ENCODE measurements at regions not wholly inside any gene's neighbourhood (a gene's known extent, or its start where the extent isn't known, plus 50 kb on each side); places are given as distances from the start of the nearest gene placed in this dataset.

GRCh38 chr14:82422230-82422629 is 888.6 kb upstream of the SEL1L start:
- no peak overlapping the region for H3K4me3 Mint-ChIP-seq
- H3K27me3 Mint-ChIP-seq: no peaks in the 10 kb centered on the region
- no peaks in the 10 kb centered on the region for H3K4me1 Mint-ChIP-seq
- ATAC-seq (replicated peaks): no peak
- H3K36me3 Mint-ChIP-seq (ENCODE audit: low read depth): no peaks in the 10 kb centered on the region
- no peak overlapping the region for H3K27ac Mint-ChIP-seq
- H3K9me3 Mint-ChIP-seq: peaks cover 20% of the 10 kb centered on the region

GRCh38 chr14:82425261-82425660 is 891.6 kb upstream of the SEL1L start:
- Mint-ChIP-seq H3K9me3 (peaks cover 18% of the 10 kb centered on the region), H3K36me3 (ENCODE audit: low read depth) (no peaks in the 10 kb centered on the region), H3K4me1 (no peaks in the 10 kb centered on the region), H3K27me3 (no peaks in the 10 kb centered on the region), H3K4me3 (no peak overlapping the region), H3K27ac (no peak overlapping the region)
- no peak for ATAC-seq (replicated peaks)

GRCh38 chr14:82431031-82431430 is 897.4 kb upstream of the SEL1L start:
- Mint-ChIP-seq H3K27me3 (no peaks in the 10 kb centered on the region), H3K9me3 (peaks cover 10% of the 10 kb centered on the region), H3K27ac (no peak overlapping the region), H3K36me3 (ENCODE audit: low read depth) (no peaks in the 10 kb centered on the region), H3K4me1 (no peaks in the 10 kb centered on the region), H3K4me3 (no peak overlapping the region)
- no peak for ATAC-seq (replicated peaks)

GRCh38 chr14:82432301-82433105 is 898.9 kb upstream of the SEL1L start:
- H3K4me1 Mint-ChIP-seq: no peaks in the 10 kb centered on the region
- ATAC-seq (replicated peaks): no peak
- H3K9me3 Mint-ChIP-seq: peaks cover 13% of the 10 kb centered on the region
- H3K4me3 Mint-ChIP-seq: no peak overlapping the region
- H3K27me3 Mint-ChIP-seq: no peaks in the 10 kb centered on the region
- no peak overlapping the region for H3K27ac Mint-ChIP-seq
- no peaks in the 10 kb centered on the region for H3K36me3 Mint-ChIP-seq (ENCODE audit: low read depth)

- no peak for ATAC-seq (replicated peaks)
- Mint-ChIP-seq H3K27ac (no peak overlapping the region), H3K4me3 (no peak overlapping the region), H3K9me3 (peaks cover 14% of the 10 kb centered on the region), H3K27me3 (no peaks in the 10 kb centered on the region), H3K4me1 (no peaks in the 10 kb centered on the region), H3K36me3 (ENCODE audit: low read depth) (no peaks in the 10 kb centered on the region)
Measured at GRCh38 chr14:82438436-82438835, 904.8 kb upstream of the SEL1L start.

- H3K27me3 Mint-ChIP-seq: no peaks in the 10 kb centered on the region
- no peaks in the 10 kb centered on the region for H3K4me1 Mint-ChIP-seq
- no peak overlapping the region for H3K27ac Mint-ChIP-seq
- no peak for ATAC-seq (replicated peaks)
- peaks cover 19% of the 10 kb centered on the region for H3K9me3 Mint-ChIP-seq
- H3K36me3 Mint-ChIP-seq (ENCODE audit: low read depth): no peaks in the 10 kb centered on the region
- no peak overlapping the region for H3K4me3 Mint-ChIP-seq
Measured at GRCh38 chr14:82441270-82441669, 907.6 kb upstream of the SEL1L start.

GRCh38 chr14:82445810-82446570 is 912.3 kb upstream of the SEL1L start:
- peaks cover 21% of the 10 kb centered on the region for H3K9me3 Mint-ChIP-seq
- H3K4me3 Mint-ChIP-seq: no peak overlapping the region
- no peaks in the 10 kb centered on the region for H3K36me3 Mint-ChIP-seq (ENCODE audit: low read depth)
- ATAC-seq (replicated peaks): no peak
- H3K27me3 Mint-ChIP-seq: no peaks in the 10 kb centered on the region
- no peaks in the 10 kb centered on the region for H3K4me1 Mint-ChIP-seq
- H3K27ac Mint-ChIP-seq: no peak overlapping the region

- Mint-ChIP-seq H3K9me3 (peaks cover 17% of the 10 kb centered on the region), H3K36me3 (ENCODE audit: low read depth) (no peaks in the 10 kb centered on the region), H3K4me3 (no peak overlapping the region), H3K27ac (no peak overlapping the region), H3K27me3 (no peaks in the 10 kb centered on the region), H3K4me1 (no peaks in the 10 kb centered on the region)
- no peak for ATAC-seq (replicated peaks)
Measured at GRCh38 chr14:82447586-82447985, 913.9 kb upstream of the SEL1L start.

- H3K4me1 Mint-ChIP-seq: no peaks in the 10 kb centered on the region
- peaks cover 25% of the 10 kb centered on the region for H3K9me3 Mint-ChIP-seq
- no peaks in the 10 kb centered on the region for H3K36me3 Mint-ChIP-seq (ENCODE audit: low read depth)
- H3K27ac Mint-ChIP-seq: no peak overlapping the region
- no peak for ATAC-seq (replicated peaks)
- no peak overlapping the region for H3K4me3 Mint-ChIP-seq
- no peaks in the 10 kb centered on the region for H3K27me3 Mint-ChIP-seq
Measured at GRCh38 chr14:82449926-82450468, 916.3 kb upstream of the SEL1L start.

GRCh38 chr14:82451675-82452074 is 918.0 kb upstream of the SEL1L start:
- Mint-ChIP-seq H3K9me3 (peaks cover 18% of the 10 kb centered on the region), H3K4me1 (no peaks in the 10 kb centered on the region), H3K36me3 (ENCODE audit: low read depth) (no peaks in the 10 kb centered on the region), H3K4me3 (no peak overlapping the region), H3K27ac (no peak overlapping the region), H3K27me3 (no peaks in the 10 kb centered on the region)
- ATAC-seq (replicated peaks): no peak

- Mint-ChIP-seq H3K4me1 (no peaks in the 10 kb centered on the region), H3K4me3 (no peak overlapping the region), H3K27ac (no peak overlapping the region), H3K36me3 (ENCODE audit: low read depth) (no peaks in the 10 kb centered on the region), H3K27me3 (no peaks in the 10 kb centered on the region), H3K9me3 (peaks cover 16% of the 10 kb centered on the region)
- ATAC-seq (replicated peaks): no peak
Measured at GRCh38 chr14:82482345-82482744, 948.7 kb upstream of the SEL1L start.

GRCh38 chr14:82488473-82488872 is 954.8 kb upstream of the SEL1L start:
- peaks cover 17% of the 10 kb centered on the region for H3K9me3 Mint-ChIP-seq

GRCh38 chr14:82490397-82490796 is 956.7 kb upstream of the SEL1L start:
- Mint-ChIP-seq H3K27ac (no peak overlapping the region), H3K9me3 (peaks cover 14% of the 10 kb centered on the region), H3K4me3 (no peak overlapping the region), H3K36me3 (ENCODE audit: low read depth) (no peaks in the 10 kb centered on the region), H3K4me1 (no peaks in the 10 kb centered on the region), H3K27me3 (no peaks in the 10 kb centered on the region)
- ATAC-seq (replicated peaks): no peak

More at GRCh38 chr14:82488473-82488872, 954.8 kb upstream of the SEL1L start:
- Mint-ChIP-seq H3K4me1 (no peaks in the 10 kb centered on the region), H3K27me3 (no peaks in the 10 kb centered on the region), H3K27ac (no peak overlapping the region), H3K4me3 (no peak overlapping the region), H3K36me3 (ENCODE audit: low read depth) (no peaks in the 10 kb centered on the region)
- no peak for ATAC-seq (replicated peaks)

GRCh38 chr14:82492157-82492556 is 958.5 kb upstream of the SEL1L start:
- ATAC-seq (replicated peaks): no peak
- Mint-ChIP-seq H3K4me3 (no peak overlapping the region), H3K4me1 (no peaks in the 10 kb centered on the region), H3K27ac (no peak overlapping the region), H3K9me3 (peaks cover 11% of the 10 kb centered on the region), H3K27me3 (no peaks in the 10 kb centered on the region), H3K36me3 (ENCODE audit: low read depth) (no peaks in the 10 kb centered on the region)

- Mint-ChIP-seq H3K36me3 (ENCODE audit: low read depth) (no peaks in the 10 kb centered on the region), H3K4me1 (no peaks in the 10 kb centered on the region), H3K4me3 (no peak overlapping the region), H3K27ac (no peak overlapping the region), H3K9me3 (peaks cover 10% of the 10 kb centered on the region), H3K27me3 (no peaks in the 10 kb centered on the region)
- ATAC-seq (replicated peaks): no peak
Measured at GRCh38 chr14:82500222-82500621, 966.6 kb upstream of the SEL1L start.
